EH (cell line): ENCODE measurements at regions not wholly inside any gene's neighbourhood (a gene's known extent, or its start where the extent isn't known, plus 50 kb on each side); places are given as distances from the start of the nearest gene placed in this dataset.
"Not testable (repeated sequence)": the region's sequence is repeated elsewhere in the genome, so short reads cannot be mapped to it uniquely, and the experiment has no call there.

Experiments used
- DNase-seq: peaks from one replicate; pipeline ENCODE4 v3.0.0-alpha.2; 2015; ENCODE audit warnings: low read depth

- DNase-seq = peak; percentile 61
Observed at GRCh38 chr20:30811885-30812671, 445.4 kb upstream of the DEFB115 start.

GRCh38 chr20:30812739-30813411 lies 444.6 kb upstream of the DEFB115 start:
- no peak for DNase-seq

GRCh38 chr20:30813412-30814311 lies 443.8 kb upstream of the DEFB115 start:
- DNase-seq = not testable (repeated sequence)

GRCh38 chr20:30814312-30814639 lies 443.2 kb upstream of the DEFB115 start:
- not testable (repeated sequence) for DNase-seq

- DNase-seq = not testable (repeated sequence)
Observed at GRCh38 chr20:30815027-30815576, 442.4 kb upstream of the DEFB115 start.

GRCh38 chr20:30815577-30816181 lies 441.8 kb upstream of the DEFB115 start:
- DNase-seq = no peak

- DNase-seq = no peak
Observed at GRCh38 chr20:30816182-30816645, 441.2 kb upstream of the DEFB115 start.

GRCh38 chr20:30821615-30822014 lies 435.8 kb upstream of the DEFB115 start:
- peak; percentile 26 for DNase-seq

GRCh38 chr20:30824666-30825065 lies 432.8 kb upstream of the DEFB115 start:
- DNase-seq = not testable (repeated sequence)

- not testable (repeated sequence) for DNase-seq
Observed at GRCh38 chr20:30845923-30846322, 411.5 kb upstream of the DEFB115 start.

- DNase-seq = not testable (repeated sequence)
Observed at GRCh38 chr20:30868271-30868670, 389.2 kb upstream of the DEFB115 start.

GRCh38 chr20:30871127-30871526 lies 386.3 kb upstream of the DEFB115 start:
- not testable (repeated sequence) for DNase-seq

- not testable (repeated sequence) for DNase-seq
Observed at GRCh38 chr20:30872252-30872651, 385.2 kb upstream of the DEFB115 start.

- not testable (repeated sequence) for DNase-seq
Observed at GRCh38 chr20:30875868-30876267, 381.6 kb upstream of the DEFB115 start.

GRCh38 chr20:30891400-30891799 lies 366.1 kb upstream of the DEFB115 start:
- not testable (repeated sequence) for DNase-seq

- peak; percentile 11 for DNase-seq
Observed at GRCh38 chr20:30892541-30893345, 364.7 kb upstream of the DEFB115 start.

- DNase-seq = not testable (repeated sequence)
Observed at GRCh38 chr20:30893346-30894314, 363.8 kb upstream of the DEFB115 start.

- DNase-seq = not testable (repeated sequence)
Observed at GRCh38 chr20:30894707-30895353, 362.6 kb upstream of the DEFB115 start.

- not testable (repeated sequence) for DNase-seq
Observed at GRCh38 chr20:30895354-30895711, 362.1 kb upstream of the DEFB115 start.
